22Rv1 (cell line): ENCODE measurements at regions not wholly inside any gene's neighbourhood (a gene's known extent, or its start where the extent isn't known, plus 50 kb on each side); places are given as distances from the start of the nearest gene placed in this dataset.

Source experiments
- H3K27ac ChIP-seq: fragments of 450-650 bp; 2 replicates; pipeline ENCODE4 v1.5.1; 2017
- CTCF ChIP-seq: fragments of 450-650 bp; IDR thresholded peaks from 2 replicates; pipeline ENCODE4 v1.5.1; 2017; ENCODE audit warnings: mild to moderate bottlenecking
- ZFX ChIP-seq: fragments of 450-650 bp; IDR thresholded peaks from 2 replicates; pipeline ENCODE4 v1.6.1; 2017; ENCODE audit warnings: antibody characterized with exemption, borderline replicate concordance

GRCh38 chr16:60815033-60815432 lies 1221.2 kb downstream of the CDH8 start:
- TF ChIP-seq ZFX, result no peak
- no peak for TF ChIP-seq CTCF
- no peak overlapping the region for H3K27ac ChIP-seq

GRCh38 chr16:60811657-60812056 lies 1224.6 kb downstream of the CDH8 start:
- TF ChIP-seq CTCF (no peak), ZFX (no peak)
- H3K27ac ChIP-seq, result no peak overlapping the region

GRCh38 chr16:60811051-60811608 lies 1225.1 kb downstream of the CDH8 start:
- no peak overlapping the region for H3K27ac ChIP-seq
- TF ChIP-seq ZFX (no peak), CTCF (no peak)

GRCh38 chr16:60810250-60810649 lies 1226.0 kb downstream of the CDH8 start:
- H3K27ac ChIP-seq, result no peak overlapping the region
- TF ChIP-seq ZFX (no peak), CTCF (no peak)

GRCh38 chr16:60792437-60792836 lies 1243.8 kb downstream of the CDH8 start:
- no peak for TF ChIP-seq CTCF
- TF ChIP-seq ZFX, result no peak
- no peak overlapping the region for H3K27ac ChIP-seq

GRCh38 chr16:60788631-60789030 lies 1247.6 kb downstream of the CDH8 start:
- TF ChIP-seq ZFX, result no peak
- TF ChIP-seq CTCF, result no peak
- no peak overlapping the region for H3K27ac ChIP-seq

GRCh38 chr16:60776281-60776680 lies 1260.0 kb downstream of the CDH8 start:
- no peak for TF ChIP-seq ZFX
- TF ChIP-seq CTCF, result no peak
- no peak overlapping the region for H3K27ac ChIP-seq
